Brain microvascular endothelial cell (primary cell): ENCODE measurements at regions not wholly inside any gene's neighbourhood (a gene's known extent, or its start where the extent isn't known, plus 50 kb on each side); places are given as distances from the start of the nearest gene placed in this dataset.

Experiments used
- DNase-seq: peaks from one replicate; pipeline ENCODE4 v3.0.0-alpha.2; 2020
- H3K27ac ChIP-seq: fragments of 250-450 bp; sonication (Bioruptor Pico); 2 replicates; pipeline ENCODE4 v1.5.1; 2020; ENCODE audit warnings: mild to moderate bottlenecking, moderate library complexity
- H3K27me3 ChIP-seq: fragments of 250-450 bp; sonication (Bioruptor Pico); replicated peaks from 2 replicates; pipeline ENCODE4 v1.5.1; 2020; ENCODE audit warnings: mild to moderate bottlenecking
- H3K36me3 ChIP-seq: fragments of 250-450 bp; sonication (Bioruptor Pico); replicated peaks from 2 replicates; pipeline ENCODE4 v1.5.1; 2020; ENCODE audit warnings: mild to moderate bottlenecking
- H3K4me3 ChIP-seq: 2 replicates; pipeline ENCODE4 v1.5.1; 2011; ENCODE audit warnings: low read depth, mild to moderate bottlenecking, control low read depth, low read length, moderate library complexity
- in situ Hi-C: cut with HindIII; loops from 2 replicates; pipeline ENCODE4 v1.10.0; 2017; ENCODE audit warnings: low sequenced_read_pairs, low pct_ligation_motif_present
- TF ChIP-seq, protein P1 (sequence below): IDR thresholded peaks from 2 replicates; pipeline ENCODE4 v1.5.1; 2011; ENCODE audit warnings: low read depth, mild to moderate bottlenecking, moderate library complexity, low read length, control low read depth, inconsistent platforms; ENCODE audit errors: missing control alignments

- H3K4me3 ChIP-seq: no peak overlapping the region
- H3K27ac ChIP-seq: no peak overlapping the region
- in situ Hi-C loops: no loop called here
- TF ChIP-seq, protein P1, sequence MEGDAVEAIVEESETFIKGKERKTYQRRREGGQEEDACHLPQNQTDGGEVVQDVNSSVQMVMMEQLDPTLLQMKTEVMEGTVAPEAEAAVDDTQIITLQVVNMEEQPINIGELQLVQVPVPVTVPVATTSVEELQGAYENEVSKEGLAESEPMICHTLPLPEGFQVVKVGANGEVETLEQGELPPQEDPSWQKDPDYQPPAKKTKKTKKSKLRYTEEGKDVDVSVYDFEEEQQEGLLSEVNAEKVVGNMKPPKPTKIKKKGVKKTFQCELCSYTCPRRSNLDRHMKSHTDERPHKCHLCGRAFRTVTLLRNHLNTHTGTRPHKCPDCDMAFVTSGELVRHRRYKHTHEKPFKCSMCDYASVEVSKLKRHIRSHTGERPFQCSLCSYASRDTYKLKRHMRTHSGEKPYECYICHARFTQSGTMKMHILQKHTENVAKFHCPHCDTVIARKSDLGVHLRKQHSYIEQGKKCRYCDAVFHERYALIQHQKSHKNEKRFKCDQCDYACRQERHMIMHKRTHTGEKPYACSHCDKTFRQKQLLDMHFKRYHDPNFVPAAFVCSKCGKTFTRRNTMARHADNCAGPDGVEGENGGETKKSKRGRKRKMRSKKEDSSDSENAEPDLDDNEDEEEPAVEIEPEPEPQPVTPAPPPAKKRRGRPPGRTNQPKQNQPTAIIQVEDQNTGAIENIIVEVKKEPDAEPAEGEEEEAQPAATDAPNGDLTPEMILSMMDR: no peak
- no peaks in the 10 kb centered on the region for H3K27me3 ChIP-seq
- DNase-seq: no peak
- no peaks in the 10 kb centered on the region for H3K36me3 ChIP-seq
Observed at GRCh38 chr11:39435641-39436040, 2023.8 kb downstream of the LRRC4C start.

GRCh38 chr11:39434466-39434865 lies 2025.0 kb downstream of the LRRC4C start:
- no peak overlapping the region for H3K27ac ChIP-seq
- no peak overlapping the region for H3K4me3 ChIP-seq
- H3K27me3 ChIP-seq: no peaks in the 10 kb centered on the region
- DNase-seq: no peak
- no peaks in the 10 kb centered on the region for H3K36me3 ChIP-seq
- TF ChIP-seq, protein P1: no peak
- in situ Hi-C loops: no loop called here

- Histone ChIP-seq H3K27me3 (no peaks in the 10 kb centered on the region), H3K36me3 (no peaks in the 10 kb centered on the region), H3K27ac (no peak overlapping the region), H3K4me3 (no peak overlapping the region)
- TF ChIP-seq, protein P1: no peak
- in situ Hi-C loops: no loop called here
- DNase-seq: no peak
Observed at GRCh38 chr11:39432929-39433328, 2026.5 kb downstream of the LRRC4C start.

- in situ Hi-C loops: no loop called here
- TF ChIP-seq, protein P1: no peak
- Histone ChIP-seq H3K4me3 (no peak overlapping the region), H3K27ac (no peak overlapping the region), H3K36me3 (no peaks in the 10 kb centered on the region), H3K27me3 (no peaks in the 10 kb centered on the region)
- DNase-seq: no peak
Observed at GRCh38 chr11:39425226-39425625, 2034.2 kb downstream of the LRRC4C start.

DNA sequence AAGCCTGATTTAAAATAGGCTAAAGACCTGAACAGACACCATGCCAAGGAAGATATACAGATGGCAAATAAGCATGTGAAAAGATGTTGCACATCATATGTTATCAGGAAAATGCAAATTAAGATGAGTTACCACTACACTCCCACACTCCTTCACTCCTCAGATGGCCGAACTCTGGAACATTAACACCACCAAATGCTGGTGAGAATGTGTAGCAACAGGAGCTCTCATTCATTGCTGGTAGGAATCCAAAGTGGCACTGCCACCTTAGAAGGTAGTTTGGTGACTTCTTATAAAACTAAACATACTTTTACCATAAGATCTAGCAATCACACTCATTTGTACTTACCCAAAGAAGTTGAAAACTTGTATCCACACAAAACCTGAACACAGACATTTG lies 2047.3 kb downstream of the LRRC4C start:
- TF ChIP-seq, protein P1: no peak
- H3K27ac ChIP-seq: no peak overlapping the region
- in situ Hi-C loops: no loop called here
- no peak overlapping the region for H3K4me3 ChIP-seq
- no peaks in the 10 kb centered on the region for H3K27me3 ChIP-seq
- no peak for DNase-seq
- no peaks in the 10 kb centered on the region for H3K36me3 ChIP-seq

DNA sequence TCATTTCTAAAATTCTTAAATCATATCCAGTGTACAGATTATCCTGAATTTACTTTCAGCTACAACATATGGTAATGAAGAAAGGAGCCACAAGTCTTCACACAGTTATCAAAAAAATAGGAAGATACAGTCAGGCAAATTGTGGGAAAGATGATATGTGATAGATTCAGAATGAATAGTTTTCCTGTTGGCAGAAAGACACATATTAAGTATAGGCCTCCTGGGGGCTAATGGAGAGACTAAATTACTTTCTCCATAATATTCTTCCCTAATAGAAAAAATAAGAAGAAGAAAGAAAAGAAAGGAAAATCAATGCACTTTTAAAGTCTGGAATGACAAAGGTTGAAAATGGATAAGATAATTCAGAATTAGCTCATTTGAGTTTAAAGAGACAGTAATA lies 2073.5 kb downstream of the LRRC4C start:
- Histone ChIP-seq H3K27me3 (no peaks in the 10 kb centered on the region), H3K27ac (no peak overlapping the region), H3K4me3 (no peak overlapping the region), H3K36me3 (no peaks in the 10 kb centered on the region)
- in situ Hi-C loops: no loop called here
- no peak for DNase-seq
- TF ChIP-seq, protein P1: no peak
